Nephron progenitor cell (in vitro differentiated cells): ENCODE measurements at regions not wholly inside any gene's neighbourhood (a gene's known extent, or its start where the extent isn't known, plus 50 kb on each side); places are given as distances from the start of the nearest gene placed in this dataset.

Source experiments
- DNase-seq: peaks from one replicate; pipeline ENCODE4 v3.0.0; 2021
- H3K27ac Mint-ChIP-seq: 2 replicates; pipeline ENCODE4 v1.8.0; 2021; ENCODE audit warnings: mild to moderate bottlenecking, moderate library complexity, mixed read lengths
- H3K27me3 Mint-ChIP-seq: 2 replicates; pipeline ENCODE4 v1.8.0; 2021; ENCODE audit warnings: mild to moderate bottlenecking, low read depth, mixed read lengths; ENCODE audit not compliant: poor library complexity
- H3K36me3 Mint-ChIP-seq: 2 replicates; pipeline ENCODE4 v1.8.0; 2021; ENCODE audit warnings: low read depth, mixed read lengths
- H3K4me1 Mint-ChIP-seq: 2 replicates; pipeline ENCODE4 v1.8.0; 2021; ENCODE audit warnings: mixed read lengths
- H3K4me3 Mint-ChIP-seq: 2 replicates; pipeline ENCODE4 v1.8.0; 2021; ENCODE audit warnings: mild to moderate bottlenecking, moderate library complexity, mixed read lengths
- H3K9me3 Mint-ChIP-seq: 2 replicates; pipeline ENCODE4 v1.8.0; 2021; ENCODE audit warnings: mild to moderate bottlenecking, moderate library complexity, mixed read lengths
- CTCF ChIP-seq: fragments of 200-600 bp; sonication (generic); IDR thresholded peaks from 2 replicates; pipeline ENCODE4 v1.5.0; 2021; ENCODE audit warnings: antibody characterized with exemption

- H3K27ac Mint-ChIP-seq: no peak overlapping the region
- no peaks in the 10 kb centered on the region for H3K27me3 Mint-ChIP-seq
- H3K4me3 Mint-ChIP-seq: no peak overlapping the region
- no peaks in the 10 kb centered on the region for H3K36me3 Mint-ChIP-seq
- no peak for TF ChIP-seq CTCF
- H3K9me3 Mint-ChIP-seq: no peaks in the 10 kb centered on the region
- no peak for DNase-seq
- no peaks in the 10 kb centered on the region for H3K4me1 Mint-ChIP-seq
Observed at GRCh38 chr21:25334046-25334730, 273.1 kb downstream of the MRPL39 start.

GRCh38 chr21:25331286-25331685 is 276.0 kb downstream of the MRPL39 start:
- TF ChIP-seq CTCF: no peak
- no peaks in the 10 kb centered on the region for H3K36me3 Mint-ChIP-seq
- H3K4me1 Mint-ChIP-seq: no peaks in the 10 kb centered on the region
- DNase-seq: no peak
- no peaks in the 10 kb centered on the region for H3K9me3 Mint-ChIP-seq
- H3K27me3 Mint-ChIP-seq: no peaks in the 10 kb centered on the region
- H3K4me3 Mint-ChIP-seq: no peak overlapping the region
- no peak overlapping the region for H3K27ac Mint-ChIP-seq

GRCh38 chr21:25330266-25330665 is 277.0 kb downstream of the MRPL39 start:
- no peaks in the 10 kb centered on the region for H3K36me3 Mint-ChIP-seq
- TF ChIP-seq CTCF: no peak
- H3K27ac Mint-ChIP-seq: no peak overlapping the region
- H3K4me3 Mint-ChIP-seq: no peak overlapping the region
- H3K9me3 Mint-ChIP-seq: no peaks in the 10 kb centered on the region
- no peaks in the 10 kb centered on the region for H3K27me3 Mint-ChIP-seq
- H3K4me1 Mint-ChIP-seq: no peaks in the 10 kb centered on the region
- no peak for DNase-seq

- Mint-ChIP-seq H3K9me3 (no peaks in the 10 kb centered on the region), H3K27me3 (no peaks in the 10 kb centered on the region), H3K4me3 (no peak overlapping the region), H3K27ac (no peak overlapping the region), H3K36me3 (no peaks in the 10 kb centered on the region), H3K4me1 (no peaks in the 10 kb centered on the region)
- no peak for DNase-seq
- TF ChIP-seq CTCF: no peak
Observed at GRCh38 chr21:25329227-25329825, 278.0 kb downstream of the MRPL39 start.

- H3K4me1 Mint-ChIP-seq: no peaks in the 10 kb centered on the region
- no peak for TF ChIP-seq CTCF
- no peaks in the 10 kb centered on the region for H3K9me3 Mint-ChIP-seq
- H3K27ac Mint-ChIP-seq: no peak overlapping the region
- no peak for DNase-seq
- no peak overlapping the region for H3K4me3 Mint-ChIP-seq
- H3K36me3 Mint-ChIP-seq: no peaks in the 10 kb centered on the region
- H3K27me3 Mint-ChIP-seq: no peaks in the 10 kb centered on the region
Observed at GRCh38 chr21:25328736-25329135, 278.5 kb downstream of the MRPL39 start.

GRCh38 chr21:25326181-25326580 is 281.1 kb downstream of the MRPL39 start:
- no peak overlapping the region for H3K4me3 Mint-ChIP-seq
- no peak overlapping the region for H3K27ac Mint-ChIP-seq
- DNase-seq: no peak
- peaks cover 5% of the 10 kb centered on the region for H3K4me1 Mint-ChIP-seq
- TF ChIP-seq CTCF: no peak
- H3K36me3 Mint-ChIP-seq: no peaks in the 10 kb centered on the region
- H3K9me3 Mint-ChIP-seq: no peaks in the 10 kb centered on the region
- H3K27me3 Mint-ChIP-seq: no peaks in the 10 kb centered on the region
